ENCODE measurements at regions not wholly inside any gene's neighbourhood (a gene's known extent, or its start where the extent isn't known, plus 50 kb on each side); places are given as distances from the start of the nearest gene placed in this dataset.

DNA sequence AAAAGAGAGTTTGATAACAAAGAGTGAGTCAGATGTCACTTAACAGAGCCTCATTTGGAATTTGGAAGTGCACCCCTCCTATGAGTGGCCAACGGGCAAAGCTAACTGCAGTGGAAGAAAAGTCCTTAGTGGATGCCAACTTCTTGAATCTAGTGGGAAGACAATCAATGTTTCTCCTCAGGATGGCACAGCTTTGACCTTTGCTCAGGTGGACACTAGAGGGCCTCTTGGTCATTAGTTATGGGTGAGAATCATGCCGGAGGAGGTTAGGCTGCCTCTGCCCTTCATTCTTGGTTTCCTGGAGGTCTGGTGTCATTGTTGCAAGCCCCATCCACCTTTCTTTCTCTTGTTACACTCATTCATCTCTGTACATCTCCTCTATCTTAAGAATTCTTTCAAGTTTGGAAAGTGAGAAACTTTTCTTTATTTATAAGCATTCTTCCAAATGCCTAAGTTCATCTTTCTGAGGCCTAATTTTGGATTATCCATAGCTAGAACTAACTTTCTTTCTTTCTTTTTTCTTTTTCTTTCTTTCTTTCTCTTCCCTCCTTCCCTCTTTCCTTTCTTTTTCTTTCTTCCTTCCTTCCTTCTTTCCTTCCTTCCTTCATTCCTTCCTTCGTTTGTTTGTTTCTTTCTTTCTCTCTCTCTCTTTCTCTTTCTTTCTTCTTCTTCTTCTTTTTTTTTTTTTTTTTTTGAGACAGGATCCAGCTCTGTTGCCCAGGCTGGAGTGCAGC lies 327.2 kb upstream of the TSHZ3 start:
- TF ChIP-seq, protein P1, sequence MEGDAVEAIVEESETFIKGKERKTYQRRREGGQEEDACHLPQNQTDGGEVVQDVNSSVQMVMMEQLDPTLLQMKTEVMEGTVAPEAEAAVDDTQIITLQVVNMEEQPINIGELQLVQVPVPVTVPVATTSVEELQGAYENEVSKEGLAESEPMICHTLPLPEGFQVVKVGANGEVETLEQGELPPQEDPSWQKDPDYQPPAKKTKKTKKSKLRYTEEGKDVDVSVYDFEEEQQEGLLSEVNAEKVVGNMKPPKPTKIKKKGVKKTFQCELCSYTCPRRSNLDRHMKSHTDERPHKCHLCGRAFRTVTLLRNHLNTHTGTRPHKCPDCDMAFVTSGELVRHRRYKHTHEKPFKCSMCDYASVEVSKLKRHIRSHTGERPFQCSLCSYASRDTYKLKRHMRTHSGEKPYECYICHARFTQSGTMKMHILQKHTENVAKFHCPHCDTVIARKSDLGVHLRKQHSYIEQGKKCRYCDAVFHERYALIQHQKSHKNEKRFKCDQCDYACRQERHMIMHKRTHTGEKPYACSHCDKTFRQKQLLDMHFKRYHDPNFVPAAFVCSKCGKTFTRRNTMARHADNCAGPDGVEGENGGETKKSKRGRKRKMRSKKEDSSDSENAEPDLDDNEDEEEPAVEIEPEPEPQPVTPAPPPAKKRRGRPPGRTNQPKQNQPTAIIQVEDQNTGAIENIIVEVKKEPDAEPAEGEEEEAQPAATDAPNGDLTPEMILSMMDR (conservative IDR thresholded peaks at IDR 0.05), result peak; percentile 70
- TF ChIP-seq ZFX (IDR thresholded peaks at IDR 0.05), result no peak

Data from C4-2B (cell line).